HCT116 (cell line): ENCODE measurements at regions not wholly inside any gene's neighbourhood (a gene's known extent, or its start where the extent isn't known, plus 50 kb on each side); places are given as distances from the start of the nearest gene placed in this dataset.

Experiments used
- EZH2 ChIP-seq: fragments of 200-600 bp; sonication (generic); IDR thresholded peaks from 2 replicates; pipeline ENCODE4 v1.6.1; 2017; ENCODE audit warnings: antibody characterized with exemption, mixed run types
- RAD21 ChIP-seq: IDR thresholded peaks from 2 replicates; pipeline ENCODE4 v1.6.1; 2012; ENCODE audit warnings: low read depth, mild to moderate bottlenecking
- ZNF274 ChIP-seq: fragments of 200-500 bp; sonication (Bioruptor generic); IDR thresholded peaks from 2 replicates; pipeline ENCODE4 v1.6.1; 2014; ENCODE audit warnings: mild to moderate bottlenecking, low read depth, low read length, inconsistent platforms
- TF ChIP-seq, protein P1 (sequence below): IDR thresholded peaks from 2 replicates; pipeline ENCODE4 v1.6.1; 2011; ENCODE audit warnings: mild to moderate bottlenecking, low read length, moderate library complexity; ENCODE audit not compliant: insufficient replicate concordance; ENCODE audit errors: extremely low read depth

DNA sequence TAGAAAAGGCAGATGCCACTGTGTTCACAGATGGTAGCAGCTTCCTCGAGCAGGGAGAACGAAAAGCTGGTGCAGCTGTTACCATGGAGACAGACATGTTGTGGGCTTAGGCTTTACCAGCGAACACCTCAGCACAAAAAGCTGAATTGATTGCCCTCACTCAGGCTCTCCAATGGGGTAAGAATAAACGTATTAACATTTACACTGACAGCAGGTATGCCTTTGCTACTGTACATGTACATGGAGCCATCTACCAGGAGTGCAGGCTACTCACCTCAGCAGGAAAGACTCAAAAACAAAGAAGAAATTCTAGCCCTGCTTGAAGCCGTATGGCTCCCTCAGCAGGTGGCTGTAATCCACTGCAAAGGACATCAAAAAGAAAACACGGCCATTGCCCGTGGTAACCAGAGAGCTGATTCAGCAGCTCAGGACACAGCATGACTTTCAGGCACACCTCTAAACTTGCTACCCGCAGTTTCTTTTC lies 197.7 kb downstream of the ZNF737 start:
- TF ChIP-seq EZH2 (no peak), RAD21 (no peak), ZNF274 (no peak)
- TF ChIP-seq, protein P1, sequence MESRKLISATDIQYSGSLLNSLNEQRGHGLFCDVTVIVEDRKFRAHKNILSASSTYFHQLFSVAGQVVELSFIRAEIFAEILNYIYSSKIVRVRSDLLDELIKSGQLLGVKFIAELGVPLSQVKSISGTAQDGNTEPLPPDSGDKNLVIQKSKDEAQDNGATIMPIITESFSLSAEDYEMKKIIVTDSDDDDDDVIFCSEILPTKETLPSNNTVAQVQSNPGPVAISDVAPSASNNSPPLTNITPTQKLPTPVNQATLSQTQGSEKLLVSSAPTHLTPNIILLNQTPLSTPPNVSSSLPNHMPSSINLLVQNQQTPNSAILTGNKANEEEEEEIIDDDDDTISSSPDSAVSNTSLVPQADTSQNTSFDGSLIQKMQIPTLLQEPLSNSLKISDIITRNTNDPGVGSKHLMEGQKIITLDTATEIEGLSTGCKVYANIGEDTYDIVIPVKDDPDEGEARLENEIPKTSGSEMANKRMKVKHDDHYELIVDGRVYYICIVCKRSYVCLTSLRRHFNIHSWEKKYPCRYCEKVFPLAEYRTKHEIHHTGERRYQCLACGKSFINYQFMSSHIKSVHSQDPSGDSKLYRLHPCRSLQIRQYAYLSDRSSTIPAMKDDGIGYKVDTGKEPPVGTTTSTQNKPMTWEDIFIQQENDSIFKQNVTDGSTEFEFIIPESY = no peak
